Astrocyte of the spinal cord (primary cell): ENCODE measurements at regions not wholly inside any gene's neighbourhood (a gene's known extent, or its start where the extent isn't known, plus 50 kb on each side); places are given as distances from the start of the nearest gene placed in this dataset.

Experiments
- DNase-seq: peaks from one replicate; pipeline ENCODE4 v3.0.0; 2011; ENCODE audit warnings: low read depth, low spot score
- H3K4me3 ChIP-seq: 2 replicates; pipeline ENCODE4 v1.5.1; 2011; ENCODE audit warnings: low read depth, mild to moderate bottlenecking, low read length, moderate library complexity
- CTCF ChIP-seq: IDR thresholded peaks from 2 replicates; pipeline ENCODE4 v1.5.1; 2012; ENCODE audit warnings: low read depth, mild to moderate bottlenecking, low read length, inconsistent platforms
- in situ Hi-C: cut with HindIII; loops from 2 replicates; pipeline ENCODE4 v1.10.0; 2017; ENCODE audit warnings: low sequenced_read_pairs

- TF ChIP-seq CTCF: no peak
- no peak overlapping the region for H3K4me3 ChIP-seq
- no peak for DNase-seq
- in situ Hi-C loops: no loop called here
Measured at GRCh38 chr6:121748850-121749249, 313.4 kb downstream of the GJA1 start.

- H3K4me3 ChIP-seq: no peak overlapping the region
- DNase-seq: no peak
- in situ Hi-C loops: no loop called here
- no peak for TF ChIP-seq CTCF
Measured at GRCh38 chr6:121755485-121755884, 320.0 kb downstream of the GJA1 start.

GRCh38 chr6:121756666-121757065 lies 321.2 kb downstream of the GJA1 start:
- H3K4me3 ChIP-seq: no peak overlapping the region
- in situ Hi-C loops: no loop called here

GRCh38 chr6:121759370-121759769 lies 323.9 kb downstream of the GJA1 start:
- H3K4me3 ChIP-seq: no peak overlapping the region
- DNase-seq: no peak
- in situ Hi-C loops: no loop called here

More at GRCh38 chr6:121756666-121757065, 321.2 kb downstream of the GJA1 start:
- no peak for TF ChIP-seq CTCF
- no peak for DNase-seq

GRCh38 chr6:121760191-121760590 lies 324.7 kb downstream of the GJA1 start:
- TF ChIP-seq CTCF: no peak
- DNase-seq: no peak
- no peak overlapping the region for H3K4me3 ChIP-seq
- in situ Hi-C loops: no loop called here

More at GRCh38 chr6:121759370-121759769, 323.9 kb downstream of the GJA1 start:
- no peak for TF ChIP-seq CTCF

GRCh38 chr6:121760745-121761144 lies 325.3 kb downstream of the GJA1 start:
- no peak overlapping the region for H3K4me3 ChIP-seq
- DNase-seq: no peak
- no peak for TF ChIP-seq CTCF
- in situ Hi-C loops: no loop called here

GRCh38 chr6:121764493-121764892 lies 329.0 kb downstream of the GJA1 start:
- no peak overlapping the region for H3K4me3 ChIP-seq
- in situ Hi-C loops: no loop called here
- no peak for DNase-seq
- no peak for TF ChIP-seq CTCF
